ENCODE measurements at regions not wholly inside any gene's neighbourhood (a gene's known extent, or its start where the extent isn't known, plus 50 kb on each side); places are given as distances from the start of the nearest gene placed in this dataset.

DNA sequence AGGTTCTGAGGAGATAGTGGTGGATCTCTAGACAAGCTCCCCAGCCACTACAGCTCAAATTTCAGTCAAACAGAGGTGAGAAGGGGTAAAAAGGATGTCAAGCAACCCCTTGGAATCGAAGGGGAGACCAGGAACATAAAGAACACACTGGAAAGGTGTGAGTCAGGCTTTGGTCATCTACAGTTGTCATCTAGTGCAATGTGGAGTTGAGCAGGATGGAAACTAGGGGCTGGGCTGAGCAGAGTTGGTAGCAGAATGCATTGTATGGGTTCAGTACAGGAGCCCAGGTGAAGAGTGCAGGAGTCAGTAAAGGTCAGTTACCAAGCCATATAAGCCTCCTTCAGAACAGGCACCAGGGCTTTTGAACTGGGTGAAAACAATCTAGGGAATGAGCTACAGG lies 52.7 kb upstream of the VAV3 start:
- DNase-seq (ENCODE audit: low spot score), result no peak
- TF ChIP-seq CTCF (IDR thresholded peaks at IDR 0.05; ENCODE audit: poor library complexity, severe bottlenecking), result no peak
- peak overlapping the region; percentile 64 for H3K27ac ChIP-seq (ENCODE audit: poor library complexity, severe bottlenecking)
- H3K9me3 ChIP-seq (ENCODE audit: severe bottlenecking), result no peaks in the 10 kb centered on the region
- no peak overlapping the region for H3K4me3 ChIP-seq (ENCODE audit: severe bottlenecking)
- H3K4me1 ChIP-seq (ENCODE audit: insufficient read depth, poor library complexity, severe bottlenecking), result peaks cover 14% of the 10 kb centered on the region
- H3K36me3 ChIP-seq (ENCODE audit: low read depth), result no peaks in the 10 kb centered on the region
- no peaks in the 10 kb centered on the region for H3K27me3 ChIP-seq (ENCODE audit: insufficient read depth, poor library complexity, severe bottlenecking)
- ATAC-seq (ENCODE audit: low read depth), result peak; percentile 57

DNA sequence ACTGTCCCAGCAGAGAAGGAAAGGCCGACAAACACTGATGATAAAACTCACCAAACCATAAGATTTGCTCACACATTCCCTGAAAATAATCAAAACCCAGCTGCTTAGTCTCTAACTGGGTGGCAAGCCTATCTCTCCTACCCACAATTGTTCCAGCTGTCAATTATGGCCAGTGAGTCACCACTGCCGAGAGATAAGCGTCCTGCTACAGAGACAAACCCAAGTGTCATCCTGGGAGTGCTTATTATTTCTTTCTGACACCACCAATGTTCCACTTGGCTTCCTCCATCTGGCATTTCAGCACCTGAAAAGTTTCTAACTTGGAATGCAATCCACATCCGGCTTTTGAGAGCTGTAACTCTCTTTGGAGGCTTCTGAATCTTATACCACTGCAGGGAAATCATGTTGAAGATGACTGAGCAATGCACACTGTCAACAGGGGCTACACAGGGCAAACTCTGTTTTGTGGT lies 51.5 kb upstream of the VAV3 start:
- no peak overlapping the region for H3K4me3 ChIP-seq (ENCODE audit: severe bottlenecking)
- peak overlapping the region; percentile 64 for H3K27ac ChIP-seq (ENCODE audit: poor library complexity, severe bottlenecking)
- H3K36me3 ChIP-seq (ENCODE audit: low read depth), result no peaks in the 10 kb centered on the region
- DNase-seq (ENCODE audit: low spot score), result peak; percentile 66
- no peaks in the 10 kb centered on the region for H3K27me3 ChIP-seq (ENCODE audit: insufficient read depth, poor library complexity, severe bottlenecking)
- no peaks in the 10 kb centered on the region for H3K9me3 ChIP-seq (ENCODE audit: severe bottlenecking)
- H3K4me1 ChIP-seq (ENCODE audit: insufficient read depth, poor library complexity, severe bottlenecking), result peaks cover 14% of the 10 kb centered on the region
- peak; percentile 96 for ATAC-seq (ENCODE audit: low read depth)
- no peak for TF ChIP-seq CTCF (IDR thresholded peaks at IDR 0.05; ENCODE audit: poor library complexity, severe bottlenecking)
